ENCODE measurements at regions not wholly inside any gene's neighbourhood (a gene's known extent, or its start where the extent isn't known, plus 50 kb on each side); places are given as distances from the start of the nearest gene placed in this dataset.

DNA sequence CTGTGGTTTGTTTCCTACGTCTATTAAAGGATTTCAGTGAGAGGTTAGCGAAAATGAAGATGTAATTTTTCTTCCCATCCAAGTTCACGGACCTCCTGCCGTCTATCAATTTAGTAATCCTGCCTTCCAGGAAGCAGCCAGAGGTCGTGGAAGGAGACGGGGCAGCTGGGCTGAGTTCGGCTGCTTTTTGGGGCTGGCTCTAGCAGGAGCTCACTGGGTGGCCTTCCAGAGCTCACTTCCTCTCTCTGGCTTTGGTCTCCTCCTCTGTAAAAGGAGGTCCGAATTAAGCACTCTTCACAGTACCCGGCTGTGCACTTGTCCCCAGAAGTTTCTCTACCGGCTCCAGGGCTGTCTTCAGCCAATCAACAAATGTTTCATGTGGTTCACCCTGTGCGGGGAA, 295.4 kb downstream of the BCOR start:
- no peak for DNase-seq (ENCODE audit: low spot score)
- TF ChIP-seq, protein P1, sequence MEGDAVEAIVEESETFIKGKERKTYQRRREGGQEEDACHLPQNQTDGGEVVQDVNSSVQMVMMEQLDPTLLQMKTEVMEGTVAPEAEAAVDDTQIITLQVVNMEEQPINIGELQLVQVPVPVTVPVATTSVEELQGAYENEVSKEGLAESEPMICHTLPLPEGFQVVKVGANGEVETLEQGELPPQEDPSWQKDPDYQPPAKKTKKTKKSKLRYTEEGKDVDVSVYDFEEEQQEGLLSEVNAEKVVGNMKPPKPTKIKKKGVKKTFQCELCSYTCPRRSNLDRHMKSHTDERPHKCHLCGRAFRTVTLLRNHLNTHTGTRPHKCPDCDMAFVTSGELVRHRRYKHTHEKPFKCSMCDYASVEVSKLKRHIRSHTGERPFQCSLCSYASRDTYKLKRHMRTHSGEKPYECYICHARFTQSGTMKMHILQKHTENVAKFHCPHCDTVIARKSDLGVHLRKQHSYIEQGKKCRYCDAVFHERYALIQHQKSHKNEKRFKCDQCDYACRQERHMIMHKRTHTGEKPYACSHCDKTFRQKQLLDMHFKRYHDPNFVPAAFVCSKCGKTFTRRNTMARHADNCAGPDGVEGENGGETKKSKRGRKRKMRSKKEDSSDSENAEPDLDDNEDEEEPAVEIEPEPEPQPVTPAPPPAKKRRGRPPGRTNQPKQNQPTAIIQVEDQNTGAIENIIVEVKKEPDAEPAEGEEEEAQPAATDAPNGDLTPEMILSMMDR (IDR thresholded peaks at IDR 0.05; ENCODE audit: extremely low read depth, missing control alignments), result no peak

DNA sequence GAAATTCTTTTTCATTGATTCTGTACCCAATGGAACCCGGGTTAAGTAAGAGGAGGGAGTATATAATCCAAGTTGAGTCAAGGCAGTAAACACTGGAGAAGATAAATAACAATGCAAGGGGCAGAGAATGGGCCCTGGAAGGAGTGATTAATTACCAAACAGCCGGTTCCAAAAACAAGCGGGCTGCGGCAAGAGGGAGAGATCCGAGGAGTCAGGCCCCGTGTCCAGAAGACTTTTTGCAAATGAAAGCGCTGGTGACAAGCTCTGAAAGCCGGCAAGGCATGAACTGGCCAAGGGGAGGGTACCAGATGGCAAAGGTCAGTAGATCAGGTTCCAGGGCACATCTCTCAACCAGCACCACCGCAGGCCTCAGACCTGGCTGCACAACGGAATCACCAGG, 294.9 kb downstream of the BCOR start:
- no peak for DNase-seq (ENCODE audit: low spot score)
- TF ChIP-seq, protein P1 (IDR thresholded peaks at IDR 0.05; ENCODE audit: extremely low read depth, missing control alignments), result no peak

DNA sequence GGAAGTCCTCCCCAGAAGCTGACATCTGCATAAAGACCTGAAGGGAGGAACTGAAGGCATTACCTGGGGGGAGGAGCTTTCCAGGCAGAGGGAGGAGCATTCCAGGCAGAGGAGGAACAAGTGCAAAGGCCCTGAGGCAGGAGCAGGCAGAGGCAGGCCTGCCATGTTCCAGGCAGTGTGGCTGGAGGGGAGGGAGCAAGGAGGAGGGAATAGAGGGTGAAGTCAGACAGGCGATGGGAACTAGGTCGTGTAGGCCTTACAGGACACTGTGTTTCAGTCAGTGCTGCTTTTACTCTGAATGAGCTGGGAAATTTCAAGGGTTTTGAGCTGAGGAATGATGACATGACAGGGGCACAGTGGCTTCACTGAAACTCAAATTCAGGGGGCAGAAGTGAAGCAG, 292.7 kb downstream of the BCOR start:
- DNase-seq (ENCODE audit: low spot score), result no peak
- TF ChIP-seq, protein P1 (IDR thresholded peaks at IDR 0.05; ENCODE audit: extremely low read depth, missing control alignments), result no peak

DNA sequence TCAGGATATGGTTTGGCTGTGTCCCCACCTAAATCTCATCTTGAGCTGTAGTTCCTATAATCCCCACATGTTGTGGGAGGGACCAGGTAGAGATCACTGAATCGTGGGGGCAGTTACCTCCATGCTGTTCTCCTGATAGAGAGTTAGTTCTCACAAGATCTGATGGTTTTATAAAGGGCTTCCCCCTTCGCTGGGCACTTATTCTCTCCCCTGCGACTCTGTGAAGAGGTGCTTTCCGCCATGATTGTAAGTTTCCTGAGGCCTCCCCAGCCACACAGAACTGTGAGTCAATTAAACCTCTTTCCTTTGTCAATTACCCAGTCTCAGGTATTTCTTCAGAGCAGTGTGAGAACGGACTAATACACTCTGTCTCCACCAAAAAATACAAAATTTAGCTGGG, 291.9 kb downstream of the BCOR start:
- no peak for DNase-seq (ENCODE audit: low spot score)

DNA sequence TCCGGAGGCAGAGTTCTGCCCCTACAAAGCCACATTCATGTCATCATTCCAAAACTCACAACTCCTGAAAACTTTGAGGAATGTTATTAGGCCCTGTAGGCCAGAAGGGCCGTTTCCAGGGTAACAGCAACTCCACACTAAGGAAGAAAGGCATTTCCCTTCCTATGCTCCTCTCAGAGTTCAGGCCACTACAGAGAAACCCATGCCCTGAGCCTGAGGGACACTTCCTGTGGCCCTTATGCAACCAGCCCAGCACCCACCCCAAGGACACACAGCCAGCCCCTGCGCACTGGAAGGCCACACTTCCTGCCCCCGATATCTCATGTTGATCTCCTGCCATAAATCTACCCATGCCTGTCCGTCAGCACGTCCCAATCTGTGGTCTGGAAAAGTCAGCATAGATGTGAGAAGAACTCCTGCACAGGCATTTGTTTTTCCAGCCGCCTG, 289.3 kb downstream of the BCOR start:
- TF ChIP-seq, protein P1 (IDR thresholded peaks at IDR 0.05; ENCODE audit: extremely low read depth, missing control alignments), result no peak
- DNase-seq (ENCODE audit: low spot score), result no peak

More for the DNA sequence above, 291.9 kb downstream of the BCOR start:
- TF ChIP-seq, protein P1 (IDR thresholded peaks at IDR 0.05; ENCODE audit: extremely low read depth, missing control alignments), result no peak

DNA sequence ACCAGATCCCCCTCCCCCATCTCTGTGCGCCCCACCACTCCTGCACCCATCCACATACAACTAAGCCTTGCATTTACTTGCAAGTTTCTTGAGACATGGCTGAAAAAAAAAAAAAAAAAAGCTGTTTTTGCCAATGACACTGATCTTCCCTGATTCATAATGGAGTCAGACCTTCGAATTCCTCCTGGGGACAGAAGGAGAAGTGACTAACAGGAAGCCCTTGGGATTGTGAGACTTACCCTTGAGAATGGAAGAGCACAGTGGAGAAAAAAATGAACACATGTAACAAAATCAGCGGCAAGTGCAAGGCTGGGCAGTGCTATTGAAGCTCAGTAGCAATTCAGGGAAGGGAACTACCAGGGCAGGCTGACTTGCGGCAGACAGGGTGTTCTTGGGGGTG, 288.4 kb downstream of the BCOR start:
- TF ChIP-seq, protein P1 (IDR thresholded peaks at IDR 0.05; ENCODE audit: extremely low read depth, missing control alignments), result no peak
- DNase-seq (ENCODE audit: low spot score), result no peak

DNA sequence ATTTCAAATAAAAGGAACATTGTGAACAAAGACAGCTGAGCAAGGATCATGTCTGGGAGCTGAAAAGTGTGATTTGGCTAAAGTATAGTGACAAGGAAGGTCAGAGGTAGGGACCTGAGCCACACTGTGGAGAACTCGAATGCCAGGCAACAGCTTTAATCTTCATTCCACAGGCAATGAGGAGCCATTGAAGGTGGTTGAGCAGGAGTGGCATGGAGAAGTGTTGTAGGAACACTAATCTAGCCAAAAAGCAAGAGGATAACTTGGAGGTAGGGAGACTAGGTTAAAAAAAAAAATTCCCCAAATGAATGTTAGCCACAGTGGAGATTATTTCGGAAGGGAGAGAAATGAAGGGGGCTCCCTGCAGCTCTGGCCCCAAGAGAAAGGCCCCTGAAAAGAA, 286.9 kb downstream of the BCOR start:
- TF ChIP-seq, protein P1 (IDR thresholded peaks at IDR 0.05; ENCODE audit: extremely low read depth, missing control alignments), result no peak
- no peak for DNase-seq (ENCODE audit: low spot score)
